ENCODE measurements at regions not wholly inside any gene's neighbourhood (a gene's known extent, or its start where the extent isn't known, plus 50 kb on each side); places are given as distances from the start of the nearest gene placed in this dataset.

GRCh38 chr10:78851647-78852046, 217.1 kb upstream of the ZMIZ1 start:
- no peak for DNase-seq

- no peak for DNase-seq
Measured at GRCh38 chr10:78852466-78853240, 216.1 kb upstream of the ZMIZ1 start.

- no peak for DNase-seq
Measured at GRCh38 chr10:78853864-78854263, 214.9 kb upstream of the ZMIZ1 start.

DNA sequence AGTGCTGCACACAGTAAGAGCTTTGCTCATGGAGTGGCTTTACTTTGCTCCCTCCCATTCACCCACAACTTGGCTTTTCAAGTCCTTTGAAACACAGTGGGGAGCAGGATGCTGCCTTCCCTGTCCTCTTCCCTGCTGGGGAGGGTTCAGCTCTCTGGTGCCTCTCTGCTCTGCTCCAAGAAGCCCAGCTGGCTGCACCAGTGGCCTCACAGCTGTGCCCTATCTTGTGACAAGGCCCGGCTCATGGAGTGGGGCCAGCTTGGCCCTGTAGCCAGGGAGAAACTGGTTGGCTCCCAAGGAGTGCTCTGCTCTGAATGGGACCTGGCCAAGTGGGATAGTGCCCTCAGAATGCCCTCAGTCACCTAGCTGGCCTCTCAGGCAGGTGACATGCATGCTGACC, 212.3 kb upstream of the ZMIZ1 start:
- DNase-seq: no peak

GRCh38 chr10:78857193-78857592, 211.6 kb upstream of the ZMIZ1 start:
- DNase-seq: no peak

DNA sequence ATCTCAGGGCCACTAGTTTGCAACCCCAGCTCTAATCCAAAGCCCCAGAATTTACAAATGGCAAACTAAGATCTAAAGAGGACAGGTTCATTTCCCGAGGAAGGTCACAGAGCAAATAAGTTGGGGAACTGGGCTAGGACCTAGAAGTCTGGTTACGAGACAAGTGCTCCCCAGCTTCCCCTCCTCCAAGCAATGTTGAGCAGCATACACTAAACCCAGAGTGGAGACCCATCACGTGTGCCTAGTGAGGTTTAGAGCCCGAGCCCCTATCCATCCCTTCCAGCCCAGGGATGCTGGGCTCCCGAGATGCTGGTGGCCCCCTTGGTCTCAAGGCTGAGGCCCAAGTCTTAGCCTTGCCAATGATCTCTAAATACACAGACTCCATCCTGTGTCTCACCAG, 209.5 kb upstream of the ZMIZ1 start:
- DNase-seq: no peak

- no peak for DNase-seq
Measured at GRCh38 chr10:78859769-78860168, 209.0 kb upstream of the ZMIZ1 start.

- no peak for DNase-seq
Measured at GRCh38 chr10:78860260-78860914, 208.4 kb upstream of the ZMIZ1 start.

DNA sequence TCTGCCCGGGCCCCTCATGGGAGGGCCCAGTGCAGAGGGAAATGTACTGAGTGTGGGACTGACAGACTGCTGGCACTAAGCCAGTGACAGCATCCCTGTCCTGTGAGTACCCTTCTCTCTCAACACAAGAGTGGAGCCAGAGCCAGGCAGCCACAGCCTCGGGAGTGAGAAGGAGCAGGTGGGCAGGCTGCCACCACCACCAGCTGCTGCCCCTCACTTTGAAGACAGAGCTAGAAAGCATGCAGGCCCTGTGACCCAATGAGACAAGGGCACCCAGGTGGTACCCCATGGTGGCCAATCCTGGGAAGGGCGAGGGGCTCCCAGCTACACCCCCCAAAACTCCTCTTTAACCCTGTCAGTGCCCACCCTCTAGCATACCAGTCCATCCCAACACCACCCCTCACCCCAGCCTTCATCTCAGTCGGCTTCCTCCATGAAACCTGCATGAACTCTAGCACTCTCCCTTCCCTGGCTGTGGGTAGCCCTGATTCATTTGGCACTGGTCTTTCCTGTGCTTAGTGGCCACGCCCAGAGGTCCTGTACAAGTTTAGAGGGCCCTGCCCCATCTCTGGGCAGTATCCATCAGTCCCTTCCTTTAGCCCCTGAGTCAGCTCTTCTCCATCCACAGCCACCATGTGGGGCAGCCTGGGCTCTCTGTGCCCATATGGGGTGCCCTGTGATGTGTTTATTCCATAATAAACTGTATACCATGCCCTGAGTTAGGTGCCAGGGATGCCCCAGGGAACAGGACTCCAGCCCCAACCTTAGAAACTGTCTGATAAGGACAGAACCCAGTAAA, 207.0 kb upstream of the ZMIZ1 start:
- DNase-seq: no peak

- DNase-seq: no peak
Measured at GRCh38 chr10:78862328-78862640, 206.5 kb upstream of the ZMIZ1 start.

DNA sequence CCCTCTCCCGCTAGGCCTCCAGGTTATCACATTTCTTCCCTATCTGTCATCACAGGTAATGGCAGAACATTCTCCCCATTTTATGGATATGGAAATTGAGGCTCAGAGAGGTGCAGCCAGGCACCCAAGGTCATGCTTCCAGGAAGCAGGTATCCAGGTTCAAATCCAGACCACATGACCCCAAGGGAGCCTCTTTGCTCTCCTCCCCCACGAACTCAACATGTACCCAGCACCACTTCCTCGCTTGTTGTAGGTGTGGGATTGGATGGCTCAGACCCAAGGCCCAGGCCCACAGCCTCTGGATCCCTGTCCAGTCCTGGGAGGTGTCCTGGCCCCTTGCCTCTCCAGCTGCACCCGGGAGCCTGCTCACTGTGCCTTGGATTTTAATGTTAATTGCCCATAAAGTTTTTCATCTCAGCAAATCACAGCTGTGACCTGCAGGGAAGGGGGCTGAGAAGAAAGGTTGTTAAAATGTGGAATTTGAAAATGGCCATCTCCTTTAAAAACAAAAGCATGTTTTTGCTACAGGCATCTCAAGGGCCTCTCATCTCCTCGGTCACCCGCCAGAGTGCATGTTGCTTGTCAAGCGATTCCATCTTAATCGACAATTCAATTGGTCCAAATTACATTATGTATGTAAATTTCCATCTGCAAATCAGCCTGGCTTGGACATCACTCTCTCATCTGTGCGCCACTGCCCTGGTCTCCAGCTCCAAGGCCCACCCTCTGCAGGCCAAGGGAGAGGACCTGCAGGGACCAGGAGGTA, 205.4 kb upstream of the ZMIZ1 start:
- DNase-seq: no peak

GRCh38 chr10:78863906-78864239, 204.9 kb upstream of the ZMIZ1 start:
- DNase-seq: no peak

GRCh38 chr10:78864761-78865537, 203.8 kb upstream of the ZMIZ1 start:
- DNase-seq: no peak

DNA sequence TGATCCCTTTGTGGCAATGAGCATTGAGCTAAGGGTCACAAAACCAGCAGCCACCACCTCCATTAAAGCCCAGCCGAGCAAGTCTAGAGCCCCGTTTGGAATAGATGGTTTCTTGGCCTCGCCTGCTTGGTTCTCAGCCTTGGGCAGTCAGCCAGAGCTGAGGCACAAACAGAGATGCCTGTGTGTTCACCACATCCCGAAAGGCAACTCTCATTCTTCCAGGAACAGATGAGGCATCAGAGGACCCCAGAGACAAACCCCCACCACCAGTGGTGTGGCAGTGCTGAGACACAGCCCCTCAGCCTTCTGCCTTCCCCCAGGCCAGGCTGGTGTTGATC, 203.3 kb upstream of the ZMIZ1 start:
- DNase-seq: no peak

DNA sequence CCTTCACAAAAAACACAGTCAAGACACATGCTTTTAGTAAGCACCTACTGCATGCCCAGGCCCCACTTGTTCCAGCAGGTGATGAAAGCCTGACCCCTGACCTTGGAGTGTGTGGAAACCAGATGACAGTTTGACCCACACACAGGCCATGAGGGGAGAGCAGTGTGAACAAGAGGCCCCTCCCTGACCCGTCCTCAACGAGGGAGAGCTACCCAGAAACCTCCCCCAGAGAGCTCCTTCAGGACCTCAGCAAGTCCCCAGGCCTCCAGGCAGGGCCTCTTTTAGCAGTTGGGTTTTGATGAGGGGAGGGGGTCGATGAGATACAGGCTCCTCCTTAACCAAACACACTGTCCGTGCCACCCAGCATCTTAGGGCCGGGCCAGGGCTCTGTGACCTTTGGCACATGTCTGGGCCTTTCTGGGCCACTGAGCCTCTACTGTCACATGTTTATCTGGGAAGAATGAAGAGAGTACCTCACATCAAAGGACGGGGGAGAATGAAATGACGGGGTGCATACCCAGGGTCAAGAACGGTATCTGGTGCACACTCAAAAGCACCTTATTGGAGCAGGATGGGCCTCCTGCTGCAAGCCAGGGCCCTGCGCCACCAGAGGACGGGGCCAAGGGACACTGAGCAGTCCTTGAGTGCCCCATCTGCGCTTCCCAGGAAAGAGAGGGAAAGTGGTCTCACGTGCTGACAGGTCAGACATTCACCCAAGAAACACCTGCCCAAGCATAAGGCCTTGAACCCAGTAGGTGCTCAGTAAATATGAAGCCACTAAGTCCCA, 202.6 kb upstream of the ZMIZ1 start:
- DNase-seq: no peak

DNA sequence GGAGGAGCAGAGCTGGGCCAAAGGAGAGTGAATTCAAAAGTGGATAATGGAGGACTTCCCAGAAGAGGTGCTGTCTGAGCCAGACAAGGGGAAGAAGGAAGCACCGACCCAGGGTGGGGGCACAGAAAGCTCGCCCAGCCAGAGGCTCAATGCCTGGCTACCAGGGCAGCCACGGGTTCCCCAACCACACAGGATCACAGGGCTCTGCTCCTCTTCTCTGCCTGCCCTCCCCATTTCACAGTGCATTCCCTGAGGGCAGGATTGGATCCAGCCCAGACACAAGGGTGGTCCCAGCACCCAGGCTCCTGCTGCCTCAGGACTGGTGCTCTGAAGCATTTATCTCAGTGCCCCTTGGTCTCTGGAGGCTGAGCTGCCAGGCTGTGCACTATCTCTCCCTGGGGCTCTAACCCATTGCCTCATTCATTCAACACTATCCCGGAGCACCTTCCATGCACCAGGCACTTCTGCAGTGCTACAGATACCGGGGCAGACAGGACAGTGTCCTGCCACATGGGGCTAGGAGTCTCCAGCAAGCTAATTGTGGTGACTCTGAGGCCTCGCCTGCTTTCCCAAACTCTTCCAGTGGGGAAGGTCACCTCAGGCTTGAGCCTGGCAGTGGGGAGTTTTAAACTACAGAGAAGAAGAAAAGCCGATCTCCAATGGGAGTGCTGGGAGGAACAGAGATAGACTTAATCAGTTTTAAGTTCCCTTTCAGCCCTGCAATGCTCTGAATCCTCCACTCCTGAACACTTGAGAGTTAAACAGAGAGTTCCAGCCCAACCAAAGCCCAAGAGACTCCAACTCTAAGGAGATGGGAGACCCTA, 201.8 kb upstream of the ZMIZ1 start:
- no peak for DNase-seq

DNA sequence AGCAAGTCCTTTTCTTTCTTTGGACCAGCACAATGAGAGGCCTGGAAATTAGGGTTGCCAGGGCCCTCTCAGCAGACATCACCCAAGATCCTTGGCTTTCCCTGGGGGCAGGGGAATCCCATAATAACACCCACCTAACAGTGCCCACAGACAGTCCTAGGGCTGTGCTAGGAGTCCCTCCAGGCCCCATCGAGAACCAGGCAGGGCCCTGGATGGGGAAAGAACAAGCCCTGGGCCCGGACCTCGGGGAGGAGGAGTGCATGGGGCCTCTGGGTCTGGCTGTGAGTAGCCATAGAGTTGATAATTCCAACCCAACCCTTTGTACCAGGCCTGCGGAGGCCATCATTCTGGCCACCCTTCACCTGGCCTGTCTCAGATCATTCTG, 201.2 kb upstream of the ZMIZ1 start:
- no peak for DNase-seq

- DNase-seq: no peak
Measured at GRCh38 chr10:78868048-78868447, 200.7 kb upstream of the ZMIZ1 start.

GRCh38 chr10:78868456-78868855, 200.3 kb upstream of the ZMIZ1 start:
- no peak for DNase-seq

GRCh38 chr10:78868861-78869260, 199.9 kb upstream of the ZMIZ1 start:
- no peak for DNase-seq

All from activated CD8-positive, alpha-beta memory T cell treated with anti-CD3 and anti-CD28 coated beads, Interleukin-2, amount 50 U/mL, for 4 hours (primary cell).